H9 (cell line): ENCODE measurements at regions not wholly inside any gene's neighbourhood (a gene's known extent, or its start where the extent isn't known, plus 50 kb on each side); places are given as distances from the start of the nearest gene placed in this dataset.

Source experiments
- DNase-seq: peaks from one replicate; pipeline ENCODE4 v3.0.0-alpha.2; 2017
- H2AFZ ChIP-seq: one replicate; pipeline ENCODE4 v1.6.1; 2013; ENCODE audit warnings: mild to moderate bottlenecking, low read length, control low read depth, moderate library complexity
- H2AK5ac ChIP-seq: 2 replicates; pipeline ENCODE4 v1.6.1; 2013; ENCODE audit warnings: low read length, control low read depth, mixed read lengths; ENCODE audit not compliant: insufficient read length
- H2BK120ac ChIP-seq: one replicate; pipeline ENCODE4 v1.6.1; 2013; ENCODE audit warnings: low read depth, mild to moderate bottlenecking, low read length, control low read depth, inconsistent platforms; ENCODE audit not compliant: poor library complexity, severe bottlenecking
- H2BK12ac ChIP-seq: 2 replicates; pipeline ENCODE4 v1.6.1; 2013; ENCODE audit warnings: low read length, control low read depth, mixed read lengths, low read depth; ENCODE audit not compliant: insufficient read length
- H2BK15ac ChIP-seq: 2 replicates; pipeline ENCODE4 v1.6.1; 2013; ENCODE audit warnings: low read depth, low read length, control low read depth
- H2BK20ac ChIP-seq: one replicate; pipeline ENCODE4 v1.6.1; 2013; ENCODE audit warnings: low read depth, mild to moderate bottlenecking, low read length, control low read depth, inconsistent platforms; ENCODE audit not compliant: poor library complexity, severe bottlenecking
- H2BK5ac ChIP-seq: 2 replicates; pipeline ENCODE4 v1.6.1; 2013; ENCODE audit warnings: low read length, control low read depth, mixed read lengths; ENCODE audit not compliant: insufficient read length
- H3K14ac ChIP-seq: 2 replicates; pipeline ENCODE4 v1.6.1; 2013; ENCODE audit warnings: low read length, control low read depth; ENCODE audit not compliant: insufficient read depth
- H3K18ac ChIP-seq: 2 replicates; pipeline ENCODE4 v1.6.1; 2013; ENCODE audit warnings: low read depth, mild to moderate bottlenecking, mixed read lengths, low read length, control low read depth; ENCODE audit not compliant: insufficient read length
- H3K23ac ChIP-seq: 2 replicates; pipeline ENCODE4 v1.6.1; 2013; ENCODE audit warnings: low read length, control low read depth, mixed read lengths, low read depth; ENCODE audit not compliant: insufficient read length
- H3K23me2 ChIP-seq: 2 replicates; pipeline ENCODE4 v1.6.1; 2013; ENCODE audit warnings: low read depth, mild to moderate bottlenecking, mixed read lengths, low read length, control low read depth; ENCODE audit not compliant: insufficient read length, poor library complexity, severe bottlenecking
- H3K27ac ChIP-seq: 2 replicates; pipeline ENCODE4 v1.5.1; 2013; ENCODE audit warnings: low read length, control low read depth, mixed read lengths, low read depth; ENCODE audit not compliant: insufficient read length
- H3K27me3 ChIP-seq: 2 replicates; pipeline ENCODE4 v1.6.1; 2013; ENCODE audit warnings: low read length, control low read depth, inconsistent platforms; ENCODE audit not compliant: insufficient read depth
- H3K4ac ChIP-seq: 2 replicates; pipeline ENCODE4 v1.6.1; 2013; ENCODE audit warnings: low read depth, mild to moderate bottlenecking, control low read depth, inconsistent platforms, low read length, moderate library complexity
- H3K4me1 ChIP-seq: 2 replicates; pipeline ENCODE4 v1.6.1; 2013; ENCODE audit warnings: low read length, control low read depth, inconsistent platforms; ENCODE audit not compliant: insufficient read depth
- H3K4me2 ChIP-seq: 2 replicates; pipeline ENCODE4 v1.6.1; 2013; ENCODE audit warnings: low read length, control low read depth, mixed read lengths; ENCODE audit not compliant: insufficient read length, insufficient read depth
- H3K56ac ChIP-seq: 2 replicates; pipeline ENCODE4 v1.6.1; 2013; ENCODE audit warnings: low read depth, mild to moderate bottlenecking, mixed read lengths, low read length, control low read depth; ENCODE audit not compliant: insufficient read length
- H3K79me1 ChIP-seq: 2 replicates; pipeline ENCODE4 v1.6.1; 2013; ENCODE audit warnings: low read depth, mild to moderate bottlenecking, moderate library complexity, low read length, control low read depth, inconsistent platforms; ENCODE audit not compliant: insufficient read depth, poor library complexity, severe bottlenecking
- H3K79me2 ChIP-seq: 2 replicates; pipeline ENCODE4 v1.6.1; 2013; ENCODE audit warnings: low read length, control low read depth, inconsistent platforms; ENCODE audit not compliant: insufficient read depth
- H3K9ac ChIP-seq: 2 replicates; pipeline ENCODE4 v1.6.1; 2013; ENCODE audit warnings: low read length, control low read depth, mixed read lengths; ENCODE audit not compliant: insufficient read length; ENCODE audit errors: extremely low read depth
- H3K9me3 ChIP-seq: one replicate; pipeline ENCODE4 v1.6.1; 2013; ENCODE audit warnings: low read depth, low read length, inconsistent platforms; ENCODE audit not compliant: control insufficient read depth
- H3T11ph ChIP-seq: one replicate; pipeline ENCODE4 v1.6.1; 2013; ENCODE audit warnings: mild to moderate bottlenecking, low read length, control low read depth, inconsistent platforms
- H4K20me1 ChIP-seq: one replicate; pipeline ENCODE4 v1.6.1; 2013; ENCODE audit not compliant: control insufficient read depth, insufficient read length, insufficient read depth
- H4K5ac ChIP-seq: 2 replicates; pipeline ENCODE4 v1.6.1; 2013; ENCODE audit warnings: low read depth, mild to moderate bottlenecking, mixed read lengths, low read length, control low read depth; ENCODE audit not compliant: insufficient read length
- H4K8ac ChIP-seq: replicated peaks from 2 replicates; pipeline ENCODE4 v1.6.1; 2013; ENCODE audit warnings: low read length, control low read depth, mixed read lengths, low read depth; ENCODE audit not compliant: insufficient read length
- H4K91ac ChIP-seq: 2 replicates; pipeline ENCODE4 v1.6.1; 2013; ENCODE audit warnings: low read depth, mild to moderate bottlenecking, moderate library complexity, mixed read lengths, low read length, control low read depth; ENCODE audit not compliant: insufficient read length
- H3K27ac Mint-ChIP-seq, 3 experiments: 2 replicates in 2 of 3; 3 replicates in 1 of 3; pipeline ENCODE4 v1.8.0; 2020 to 2021; ENCODE audit warnings: mixed read lengths in 3 of 3, mild to moderate bottlenecking in 1 of 3, moderate library complexity in 1 of 3
- H3K27me3 Mint-ChIP-seq: 2 replicates; pipeline ENCODE4 v1.8.0; 2021; ENCODE audit warnings: low read depth, mild to moderate bottlenecking, moderate library complexity, mixed read lengths
- H3K36me3 Mint-ChIP-seq, 3 experiments: 2 replicates in 2 of 3; 3 replicates in 1 of 3; pipeline ENCODE4 v1.8.0; 2020 to 2021; ENCODE audit warnings: low read depth in 3 of 3, mixed read lengths in 3 of 3; ENCODE audit not compliant: insufficient read depth in 1 of 3
- H3K4me1 Mint-ChIP-seq, 2 experiments: 2 replicates each; pipeline ENCODE4 v1.8.0; 2020; ENCODE audit warnings: mixed read lengths in 2 of 2
- H3K4me3 Mint-ChIP-seq, 2 experiments: 2 replicates in 1 of 2; 3 replicates in 1 of 2; pipeline ENCODE4 v1.8.0; 2020 to 2021; ENCODE audit warnings: mild to moderate bottlenecking in 2 of 2, mixed read lengths in 2 of 2, moderate library complexity in 1 of 2
- H3K9me3 Mint-ChIP-seq, 2 experiments: 2 replicates in 1 of 2; 3 replicates in 1 of 2; pipeline ENCODE4 v1.8.0; 2020; ENCODE audit warnings: mild to moderate bottlenecking in 2 of 2, mixed read lengths in 2 of 2, moderate library complexity in 1 of 2
- WGBS: extraction: QIAGEN DNeasy Blood & Tissue Kit; methylation state at CpG from one replicate; pipeline ENCODE4 v1.1.7; 2013; ENCODE audit warnings: missing lambda C conversion rate, low lambda C conversion rate, mixed read lengths; ENCODE audit not compliant: insufficient read length; ENCODE audit errors: extremely low coverage; 5-methylcytosine and 5-hydroxymethylcytosine counted together
- TF ChIP-seq, protein P1 (sequence below): fragments of 200-600 bp; sonication (generic); conservative IDR thresholded peaks from 3 replicates; pipeline ENCODE4 v1.8.0; 2021; ENCODE audit warnings: antibody characterized with exemption, mild to moderate bottlenecking

DNA sequence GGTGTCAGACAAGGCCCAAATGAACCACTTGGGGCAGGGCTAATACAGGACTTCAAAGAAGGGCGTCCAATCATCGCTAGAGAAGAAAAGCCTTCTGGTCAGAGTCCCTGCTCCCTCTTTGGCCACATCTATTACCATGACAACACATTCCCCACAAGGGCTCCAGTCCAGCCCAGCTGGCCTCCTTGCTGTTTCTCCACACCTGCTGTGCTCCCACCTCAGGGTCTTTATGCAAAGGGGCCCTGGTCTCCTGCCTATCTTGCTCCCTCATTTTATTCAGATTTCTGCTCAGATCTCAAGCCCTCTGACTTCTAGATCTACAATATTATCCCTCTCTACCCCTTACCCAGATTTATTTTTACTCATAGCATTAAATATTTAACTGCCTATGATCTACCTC is 58.0 kb upstream of the KIRREL3 start:
- H3K4me1 ChIP-seq = peaks cover 4% of the 10 kb centered on the region; the same call in 1 of the 2 replicates
- Mint-ChIP-seq H3K9me3 (no peaks in the 10 kb centered on the region; a peak in 1 of 5 replicates), H3K4me3 (no peak overlapping the region), H3K36me3 (no peaks in the 10 kb centered on the region; a peak in 1 of 7 replicates), H3K27me3 (peaks cover 5% of the 10 kb centered on the region), H3K27ac (no peak overlapping the region), H3K4me1 (peaks cover 18 to 19% of the 10 kb centered on the region in 2 experiments)
- H3K79me2 ChIP-seq = no peaks in the 10 kb centered on the region
- no peak overlapping the region for H3K4me2 ChIP-seq
- H2AK5ac ChIP-seq = no peak overlapping the region
- no peak overlapping the region for H3K4ac ChIP-seq
- no peak overlapping the region for H3K56ac ChIP-seq
- H2AFZ ChIP-seq = no peak overlapping the region
- H3K9ac ChIP-seq = no peak overlapping the region
- H3K18ac ChIP-seq = no peak overlapping the region
- H3T11ph ChIP-seq = no peak overlapping the region
- H3K14ac ChIP-seq = no peak overlapping the region
- H3K23ac ChIP-seq = no peak overlapping the region
- no peak overlapping the region for H3K27ac ChIP-seq
- no CpG with 5 or more reads among the region's 2 CpGs for WGBS
- H2BK12ac ChIP-seq = no peak overlapping the region
- TF ChIP-seq, protein P1, sequence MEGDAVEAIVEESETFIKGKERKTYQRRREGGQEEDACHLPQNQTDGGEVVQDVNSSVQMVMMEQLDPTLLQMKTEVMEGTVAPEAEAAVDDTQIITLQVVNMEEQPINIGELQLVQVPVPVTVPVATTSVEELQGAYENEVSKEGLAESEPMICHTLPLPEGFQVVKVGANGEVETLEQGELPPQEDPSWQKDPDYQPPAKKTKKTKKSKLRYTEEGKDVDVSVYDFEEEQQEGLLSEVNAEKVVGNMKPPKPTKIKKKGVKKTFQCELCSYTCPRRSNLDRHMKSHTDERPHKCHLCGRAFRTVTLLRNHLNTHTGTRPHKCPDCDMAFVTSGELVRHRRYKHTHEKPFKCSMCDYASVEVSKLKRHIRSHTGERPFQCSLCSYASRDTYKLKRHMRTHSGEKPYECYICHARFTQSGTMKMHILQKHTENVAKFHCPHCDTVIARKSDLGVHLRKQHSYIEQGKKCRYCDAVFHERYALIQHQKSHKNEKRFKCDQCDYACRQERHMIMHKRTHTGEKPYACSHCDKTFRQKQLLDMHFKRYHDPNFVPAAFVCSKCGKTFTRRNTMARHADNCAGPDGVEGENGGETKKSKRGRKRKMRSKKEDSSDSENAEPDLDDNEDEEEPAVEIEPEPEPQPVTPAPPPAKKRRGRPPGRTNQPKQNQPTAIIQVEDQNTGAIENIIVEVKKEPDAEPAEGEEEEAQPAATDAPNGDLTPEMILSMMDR = no peak
- no peak overlapping the region for H4K8ac ChIP-seq
- DNase-seq = no peak
- H2BK20ac ChIP-seq = no peak overlapping the region
- H3K79me1 ChIP-seq = no peaks in the 10 kb centered on the region
- no peaks in the 10 kb centered on the region for H4K20me1 ChIP-seq
- no peaks in the 10 kb centered on the region for H3K23me2 ChIP-seq
- H3K27me3 ChIP-seq = no peaks in the 10 kb centered on the region
- H2BK120ac ChIP-seq = no peak overlapping the region
- no peak overlapping the region for H4K91ac ChIP-seq
- H4K5ac ChIP-seq = no peak overlapping the region
- H3K9me3 ChIP-seq = no peaks in the 10 kb centered on the region
- no peak overlapping the region for H2BK5ac ChIP-seq
- no peak overlapping the region for H2BK15ac ChIP-seq
